GM19193 (cell line): ENCODE measurements at regions not wholly inside any gene's neighbourhood (a gene's known extent, or its start where the extent isn't known, plus 50 kb on each side); places are given as distances from the start of the nearest gene placed in this dataset.

ENCODE experiments used
- POLR2A ChIP-seq: IDR thresholded peaks from 4 replicates; pipeline ENCODE4 v1.6.1; 2011; ENCODE audit not compliant: insufficient read depth, insufficient read length; ENCODE audit errors: extremely low read depth

GRCh38 chr2:118718921-118719320, 128.5 kb downstream of the EN1 start:
- no peak for TF ChIP-seq POLR2A

- TF ChIP-seq POLR2A: no peak
Observed at GRCh38 chr2:118716102-118716501, 131.3 kb downstream of the EN1 start.

- TF ChIP-seq POLR2A: no peak
Observed at GRCh38 chr2:118714118-118714517, 133.3 kb downstream of the EN1 start.

- no peak for TF ChIP-seq POLR2A
Observed at GRCh38 chr2:118711603-118712002, 135.8 kb downstream of the EN1 start.

- no peak for TF ChIP-seq POLR2A
Observed at GRCh38 chr2:118710481-118710880, 137.0 kb downstream of the EN1 start.

GRCh38 chr2:118709786-118710185, 137.7 kb downstream of the EN1 start:
- TF ChIP-seq POLR2A: no peak

GRCh38 chr2:118706844-118707243, 140.6 kb downstream of the EN1 start:
- no peak for TF ChIP-seq POLR2A

GRCh38 chr2:118706371-118706770, 141.1 kb downstream of the EN1 start:
- TF ChIP-seq POLR2A: no peak

GRCh38 chr2:118705032-118705431, 142.4 kb downstream of the EN1 start:
- TF ChIP-seq POLR2A: no peak

- TF ChIP-seq POLR2A: no peak
Observed at GRCh38 chr2:118699447-118700175, 147.8 kb downstream of the EN1 start.

GRCh38 chr2:118698564-118698963, 148.9 kb downstream of the EN1 start:
- TF ChIP-seq POLR2A: no peak

GRCh38 chr2:118697781-118698180, 149.7 kb downstream of the EN1 start:
- no peak for TF ChIP-seq POLR2A

GRCh38 chr2:118696786-118697465, 150.5 kb downstream of the EN1 start:
- TF ChIP-seq POLR2A: no peak

- TF ChIP-seq POLR2A: no peak
Observed at GRCh38 chr2:118693287-118693822, 154.1 kb downstream of the EN1 start.

GRCh38 chr2:118689874-118690273, 157.6 kb downstream of the EN1 start:
- no peak for TF ChIP-seq POLR2A

- TF ChIP-seq POLR2A: no peak
Observed at GRCh38 chr2:118689456-118689855, 158.0 kb downstream of the EN1 start.

- TF ChIP-seq POLR2A: no peak
Observed at GRCh38 chr2:118689033-118689432, 158.4 kb downstream of the EN1 start.

GRCh38 chr2:118687698-118688097, 159.8 kb downstream of the EN1 start:
- no peak for TF ChIP-seq POLR2A
